Stimulated activated CD4-positive, alpha-beta T cell treated with anti-CD3 and anti-CD28 coated beads, TNF-alpha, amount 100 ng/mL, for 24 hours (primary cell): ENCODE measurements at regions not wholly inside any gene's neighbourhood (a gene's known extent, or its start where the extent isn't known, plus 50 kb on each side); places are given as distances from the start of the nearest gene placed in this dataset.

Source experiments
- DNase-seq, 3 experiments: peaks; one replicate each; pipeline ENCODE4 v3.0.0-alpha.2; 2020; ENCODE audit warnings: low read depth in 3 of 3

- no peak for DNase-seq
Observed at GRCh38 chr21:35375115-35375514, 326.0 kb upstream of the RUNX1 start.

- no peak for DNase-seq
Observed at GRCh38 chr21:35373998-35374397, 324.9 kb upstream of the RUNX1 start.

GRCh38 chr21:35372201-35372600 is 323.1 kb upstream of the RUNX1 start:
- DNase-seq, result no peak

DNA sequence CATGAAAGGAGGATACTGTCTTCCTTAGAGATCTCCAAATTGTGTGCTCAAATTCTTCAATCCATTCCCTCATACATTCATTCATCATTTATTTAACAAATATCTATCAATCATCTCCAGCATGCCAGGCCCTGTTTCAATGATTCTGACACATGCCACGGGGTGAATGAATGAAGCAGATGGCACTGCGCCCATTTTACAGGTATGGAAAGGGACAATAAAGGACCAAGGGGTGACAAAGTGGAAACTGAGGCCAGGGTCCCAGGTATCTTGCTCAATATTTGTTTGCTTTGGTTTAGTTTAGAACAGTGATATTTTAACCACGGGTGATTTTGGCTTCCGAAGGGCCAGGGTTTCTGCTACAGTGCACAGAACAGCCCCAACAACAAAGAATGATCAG is 321.6 kb upstream of the RUNX1 start:
- DNase-seq, result no peak

DNA sequence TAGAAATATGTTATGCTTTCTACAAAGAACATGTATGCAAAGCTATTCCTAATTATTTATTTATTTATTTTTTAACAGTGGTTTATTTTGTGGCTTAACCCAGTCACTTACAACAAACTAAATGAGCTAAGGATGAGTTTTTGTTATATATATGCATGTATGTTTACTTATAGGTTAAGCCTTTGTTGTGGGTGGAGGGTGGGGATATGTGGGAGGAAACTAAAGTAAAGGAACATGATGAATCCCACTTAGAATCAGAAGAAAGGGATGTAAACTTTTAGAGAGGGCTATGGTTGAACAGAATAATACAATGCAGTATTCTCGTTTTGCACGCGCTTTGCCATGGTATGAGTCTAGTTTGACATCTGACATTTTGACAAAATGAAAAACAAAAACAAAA is 321.0 kb upstream of the RUNX1 start:
- no peak for DNase-seq

DNA sequence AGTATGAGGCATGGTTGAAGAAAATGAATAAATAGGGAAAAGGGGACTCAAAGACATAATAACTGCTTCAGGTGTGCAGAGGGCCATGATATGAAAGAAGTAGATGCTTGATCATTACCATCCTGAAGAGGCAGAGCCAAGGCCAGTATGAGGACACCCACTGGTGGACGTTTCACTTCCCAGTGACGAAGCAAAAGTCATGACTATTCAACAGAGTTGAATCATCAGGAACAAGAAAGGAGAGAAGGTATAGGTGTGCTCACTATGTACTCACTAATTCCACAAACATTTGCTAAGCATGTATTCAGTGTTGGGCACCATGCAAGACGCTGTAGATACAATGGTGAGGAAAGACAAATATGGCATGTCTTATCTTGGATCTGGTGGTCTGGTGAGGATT is 319.2 kb upstream of the RUNX1 start:
- DNase-seq, result no peak

DNA sequence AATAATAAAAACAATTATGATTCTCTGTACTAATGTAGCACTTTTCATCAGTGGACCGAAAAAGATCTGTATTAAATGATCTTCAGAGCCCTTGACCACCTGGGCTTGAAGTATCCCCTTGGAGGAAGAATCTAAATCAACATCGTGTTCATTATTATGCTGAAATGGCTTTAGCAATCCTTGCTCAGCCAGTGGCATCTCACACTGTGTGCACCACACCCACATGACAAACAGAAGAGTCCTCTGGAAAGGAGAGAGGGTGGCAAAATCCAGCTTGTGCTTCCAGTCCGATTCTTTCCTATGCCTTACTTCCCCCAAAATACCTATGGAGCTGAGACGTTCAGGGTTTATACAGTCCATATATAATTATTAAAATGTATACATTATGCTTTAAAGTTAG is 318.5 kb upstream of the RUNX1 start:
- DNase-seq, result no peak

- DNase-seq, result no peak
Observed at GRCh38 chr21:35366394-35367080, 317.4 kb upstream of the RUNX1 start.

DNA sequence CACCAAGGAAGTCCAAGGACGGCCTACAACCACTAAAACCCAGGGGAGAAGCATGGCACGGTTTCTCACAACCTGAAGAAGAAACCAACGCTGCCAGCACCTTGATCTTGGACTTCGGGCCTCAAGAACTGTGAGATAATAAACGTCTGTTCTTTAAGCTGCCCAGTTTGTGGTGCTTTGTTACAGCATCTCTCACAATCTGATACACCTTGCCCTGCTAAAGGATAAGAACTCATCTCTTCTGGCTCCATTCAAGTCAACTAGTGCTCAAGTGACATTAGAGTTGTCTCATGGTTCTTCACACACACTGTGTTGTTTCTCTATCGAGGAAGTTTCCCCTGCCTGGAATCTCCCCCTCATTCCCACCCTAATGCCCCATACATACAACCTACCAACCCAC is 314.4 kb upstream of the RUNX1 start:
- DNase-seq, result no peak

GRCh38 chr21:35361988-35362387 is 312.9 kb upstream of the RUNX1 start:
- DNase-seq, result no peak

DNA sequence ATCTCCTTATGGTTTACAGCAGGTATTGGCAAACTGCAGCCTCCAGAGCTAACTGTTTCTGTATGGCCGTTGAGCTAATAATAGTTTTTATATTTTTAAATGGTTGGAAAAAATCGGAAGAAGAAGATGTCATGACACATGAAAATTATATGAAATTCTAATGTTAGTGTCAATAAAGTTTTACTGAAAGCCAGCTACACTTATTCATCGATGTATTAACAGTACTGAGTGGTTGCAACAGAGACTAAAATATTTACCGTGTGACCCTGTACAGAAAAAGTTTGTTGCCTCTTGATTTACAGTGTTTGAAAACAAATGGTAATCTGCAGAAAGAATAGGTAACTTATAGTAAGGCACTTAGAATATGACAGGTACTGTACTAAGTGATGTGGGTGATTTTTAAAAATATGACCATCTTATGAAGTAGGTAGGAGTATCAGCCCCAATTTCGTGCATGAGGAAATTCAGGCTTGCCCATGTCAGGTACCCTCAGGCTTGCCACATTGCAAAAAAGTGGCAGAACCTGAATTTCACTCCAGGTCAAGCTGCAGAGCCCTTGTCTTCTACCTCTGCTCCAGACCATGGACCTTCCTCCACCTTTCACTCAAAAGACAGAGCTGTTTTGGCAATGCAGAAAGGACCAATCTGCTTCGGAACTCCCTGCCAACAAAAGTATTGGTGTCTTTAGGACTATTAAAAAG is 311.9 kb upstream of the RUNX1 start:
- no peak for DNase-seq

DNA sequence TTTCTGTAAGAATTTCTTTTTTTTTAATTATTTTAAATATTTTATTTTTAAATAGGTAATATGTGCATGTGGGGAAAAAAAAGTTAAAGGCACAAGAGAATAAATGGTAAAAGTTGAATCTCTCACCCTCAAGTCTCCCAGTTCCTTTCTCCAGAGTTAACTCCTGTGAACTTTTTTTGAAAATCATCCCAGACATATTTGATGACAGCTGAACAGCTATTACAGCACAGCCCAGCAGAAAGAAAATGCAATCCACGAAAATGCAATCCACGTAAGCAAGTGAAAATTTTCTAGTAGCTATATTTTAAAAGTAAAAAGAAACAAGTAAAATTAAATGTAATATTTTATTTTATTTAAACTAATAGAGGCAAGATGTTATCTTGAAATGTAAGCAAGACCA is 310.0 kb upstream of the RUNX1 start:
- no peak for DNase-seq

GRCh38 chr21:35358008-35358407 is 308.9 kb upstream of the RUNX1 start:
- no peak for DNase-seq

DNA sequence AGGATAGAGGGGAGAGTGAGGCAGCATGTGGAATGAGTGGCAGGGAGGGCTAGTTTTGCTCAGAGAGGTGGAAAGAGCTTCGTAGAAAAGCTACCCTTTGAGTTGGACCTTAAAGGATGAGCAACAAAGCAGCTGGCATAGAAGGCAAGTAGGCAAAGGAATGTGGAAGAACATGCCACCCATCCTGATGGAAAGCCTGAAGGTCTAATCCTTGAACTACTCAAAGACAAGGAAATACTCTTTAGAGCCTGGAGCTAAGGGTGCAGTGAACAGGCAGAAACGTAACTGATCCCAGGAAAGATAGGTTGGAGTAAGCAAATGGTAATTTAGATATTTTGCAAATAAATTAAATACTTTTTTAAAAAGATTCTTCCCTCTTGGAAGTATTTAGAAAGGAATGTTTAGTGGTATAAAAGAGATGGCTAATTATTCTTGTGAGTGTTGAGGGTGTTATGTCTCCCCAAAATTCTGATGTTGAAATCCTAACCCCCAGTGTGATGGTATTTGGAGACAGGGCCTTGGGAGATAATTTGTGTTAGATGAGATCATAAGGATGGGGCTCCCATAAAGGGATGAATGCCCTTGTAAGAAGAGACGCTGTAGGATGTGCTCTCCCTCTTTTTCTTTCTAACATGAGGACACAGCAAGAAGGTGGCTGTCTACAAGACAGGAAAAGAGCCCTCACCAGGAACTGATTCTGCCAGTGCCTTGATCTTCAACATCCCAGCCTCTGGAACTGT is 308.1 kb upstream of the RUNX1 start:
- DNase-seq, result no peak

- DNase-seq, result no peak
Observed at GRCh38 chr21:35354078-35354477, 305.0 kb upstream of the RUNX1 start.

DNA sequence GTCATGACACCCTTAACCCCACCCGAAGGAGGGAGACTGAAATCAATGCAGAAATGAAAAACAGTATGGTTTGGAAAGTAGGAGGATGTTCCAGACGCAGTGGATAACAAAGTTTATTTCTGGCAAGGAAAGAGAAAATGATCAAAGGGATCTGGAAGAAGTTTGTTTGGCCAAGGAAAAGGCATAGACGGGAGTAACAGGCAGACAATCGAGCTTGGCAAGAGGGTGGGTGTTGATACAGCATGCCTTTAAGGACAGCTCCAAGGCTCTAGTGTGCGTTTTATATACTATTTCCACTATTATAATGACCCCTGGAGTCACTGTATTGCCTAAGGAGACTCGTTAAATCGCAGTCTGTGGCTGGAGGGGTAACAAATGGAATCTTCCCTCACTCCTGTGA is 303.7 kb upstream of the RUNX1 start:
- DNase-seq, result no peak

DNA sequence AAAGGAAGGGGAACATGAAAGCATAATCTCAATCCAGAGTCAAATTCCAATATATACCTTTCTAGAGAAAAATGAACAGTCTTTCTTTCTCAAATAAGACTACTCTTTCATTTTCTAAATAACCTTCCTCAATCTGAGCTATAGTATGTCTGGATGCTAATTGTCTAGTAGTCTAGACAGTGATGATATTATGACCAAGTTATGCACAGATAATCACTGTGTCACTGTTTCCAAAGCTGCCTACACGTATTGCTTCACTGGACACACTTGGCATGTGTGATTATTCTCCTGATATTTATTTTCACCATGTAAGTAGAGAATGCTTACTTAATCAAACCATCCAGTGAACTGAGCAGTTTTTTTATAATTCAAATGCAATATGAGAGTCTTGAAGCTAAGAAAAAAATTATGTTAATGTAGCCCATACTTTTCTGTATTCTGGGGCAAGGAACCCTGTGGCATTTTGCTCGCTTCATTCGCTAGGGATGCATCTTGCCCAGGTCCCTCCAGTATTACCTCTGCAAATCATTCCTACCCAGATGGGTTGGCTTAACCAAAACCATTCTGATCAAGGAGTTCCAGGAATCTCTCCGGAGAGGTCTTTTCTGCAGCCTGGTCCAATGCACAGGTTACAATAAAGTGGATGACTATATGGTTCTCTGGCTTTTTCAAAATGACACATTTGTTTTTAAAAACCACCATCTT is 303.1 kb upstream of the RUNX1 start:
- DNase-seq, result no peak

GRCh38 chr21:35351434-35351833 is 302.3 kb upstream of the RUNX1 start:
- DNase-seq, result no peak

DNA sequence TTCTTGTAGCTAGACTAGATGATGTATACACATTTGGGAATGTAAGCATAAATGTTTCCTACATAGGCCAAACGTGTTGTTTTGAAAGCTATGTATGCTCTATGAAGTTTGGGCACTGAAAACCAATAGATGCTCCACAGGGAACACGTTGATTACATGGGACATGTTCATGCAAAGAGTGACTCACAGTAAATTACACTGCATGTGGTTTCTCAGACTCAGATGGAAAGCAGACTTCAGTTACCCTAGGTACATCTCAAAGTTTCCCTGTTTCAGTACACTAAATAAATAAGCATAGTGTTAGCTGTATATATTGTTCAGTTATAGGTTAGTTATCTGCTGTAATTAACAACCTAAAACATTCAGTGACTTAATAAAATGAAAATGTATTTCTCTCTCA is 301.9 kb upstream of the RUNX1 start:
- DNase-seq, result no peak

DNA sequence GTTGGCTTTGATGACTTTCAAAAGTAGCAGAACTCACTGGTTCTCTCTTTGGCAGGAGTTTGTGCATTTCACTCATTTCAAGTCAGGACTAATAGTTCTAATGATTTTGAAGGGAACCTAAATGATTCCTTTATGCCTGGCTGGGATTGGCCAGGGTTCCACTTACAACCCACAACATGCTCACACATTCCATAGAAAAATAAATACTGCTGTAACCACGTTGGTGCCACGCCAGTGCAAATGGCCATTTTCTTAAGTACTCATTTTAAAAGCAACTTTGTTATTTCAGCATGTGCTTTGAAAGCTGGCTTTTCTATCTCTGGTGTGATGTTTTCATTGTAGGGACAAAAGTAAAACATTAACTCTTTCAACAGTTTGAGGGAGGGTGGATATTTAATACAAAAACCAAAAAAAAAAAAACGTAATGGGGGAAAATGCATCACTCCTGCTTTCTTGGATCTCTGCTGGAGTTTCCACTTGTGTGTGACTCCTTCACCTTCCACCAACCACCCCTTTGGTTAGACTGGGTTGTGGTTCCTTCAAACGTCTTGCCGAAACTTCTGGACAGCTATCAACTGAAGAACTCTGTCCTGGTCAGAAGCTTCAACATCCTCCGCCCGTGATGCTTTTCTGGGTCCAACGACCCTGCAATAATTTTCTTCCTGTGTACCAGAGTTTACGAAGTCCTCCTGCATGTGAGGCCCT is 300.4 kb upstream of the RUNX1 start:
- DNase-seq, result no peak

- no peak for DNase-seq
Observed at GRCh38 chr21:35348686-35349085, 299.6 kb upstream of the RUNX1 start.

DNA sequence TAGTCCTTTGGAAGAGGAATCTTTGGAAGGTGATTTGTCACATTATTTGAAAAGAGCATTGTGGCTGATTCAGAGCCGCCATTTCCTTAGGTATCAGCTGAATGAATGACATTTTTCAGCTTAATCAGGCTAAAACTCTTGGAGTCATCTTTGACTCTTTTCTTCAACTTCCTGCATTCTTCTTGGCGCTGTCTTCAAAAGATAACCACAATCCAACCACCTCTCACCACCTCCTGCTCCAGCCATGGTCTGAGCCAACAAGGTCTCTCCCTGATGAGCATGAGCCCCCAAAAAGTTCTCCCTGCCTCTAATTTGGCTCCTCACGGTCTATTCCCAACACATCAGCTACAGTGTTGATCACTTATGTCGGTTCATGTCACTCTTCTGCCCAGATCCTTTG is 297.6 kb upstream of the RUNX1 start:
- no peak for DNase-seq
